HCT116 (cell line): ENCODE measurements at regions not wholly inside any gene's neighbourhood (a gene's known extent, or its start where the extent isn't known, plus 50 kb on each side); places are given as distances from the start of the nearest gene placed in this dataset.

Experiments
- ATAC-seq: fragments of 200-7000 bp; cut with Tn5 transposase; 2 replicates; pipeline ENCODE4 v1.9.1; 2020; ENCODE audit warnings: mild to moderate bottlenecking, moderate library complexity
- BruUV-seq: library from RNA; stranded (reverse); fragments of 400-500 nt; replicated peaks from 2 replicates; lab custom pipeline; 2021; lab: Mats Ljungman, UMichigan
- CTCF ChIA-PET: fragments of 300-600 bp; sonication (Branson Sonifier 250); formaldehyde crosslinking; loops from one replicate; lab custom pipeline; 2021; ENCODE audit warnings: antibody characterized with exemption; lab: Charles Lee
- POLR2A ChIA-PET: fragments of 300-600, 350-600 bp; sonication (Branson Sonifier 250); formaldehyde crosslinking; loops from one replicate; lab custom pipeline; 2021; ENCODE audit warnings: antibody characterized with exemption; lab: Charles Lee
- RAD21 ChIA-PET, 2 experiments: fragments of 300-600 bp; sonication (Branson Sonifier 250); formaldehyde crosslinking; loops; one replicate each; lab custom pipeline; 2023; ENCODE audit warnings: low total read pairs in 2 of 2; ENCODE audit not compliant: uncharacterized antibody in 2 of 2, unreplicated experiment in 2 of 2, low non-redundant PET in 1 of 2; lab: Charles Lee
- DNase-seq: peaks from one replicate; pipeline ENCODE4 v3.0.0-alpha.2; 2010; ENCODE audit warnings: low read depth, low spot score
- H2AFZ ChIP-seq: fragments of 200-600 bp; shearing (Covaris generic), sonication (generic); 2 replicates; pipeline ENCODE4 v1.6.1; 2017; ENCODE audit warnings: low read depth, mixed run types, mixed read lengths, antibody characterized with exemption, low read length; ENCODE audit not compliant: poor library complexity, severe bottlenecking
- H3K27ac ChIP-seq: 2 replicates; pipeline ENCODE4 v1.5.1; 2012; ENCODE audit warnings: low read depth, low read length
- H3K27me3 ChIP-seq: fragments of 200-600 bp; sonication (generic); 2 replicates; pipeline ENCODE4 v1.6.1; 2016; ENCODE audit warnings: mixed run types, low read length, mixed read lengths; ENCODE audit not compliant: insufficient read depth
- H3K36me3 ChIP-seq, 2 experiments: fragments of 200-500 bp in 1 of 2; fragments of 200-600 bp in 1 of 2; sonication (Bioruptor generic) in 1 of 2; sonication (generic) in 1 of 2; 2 replicates each; pipeline versions ENCODE4 v1.5.1 to v1.6.1; 2014 to 2016; ENCODE audit warnings: low read length in 2 of 2, inconsistent platforms in 1 of 2, mixed read lengths in 1 of 2, mixed run types in 1 of 2; ENCODE audit not compliant: insufficient read depth in 2 of 2, control insufficient read depth in 1 of 2
- H3K4me1 ChIP-seq, 2 experiments: fragments of 200-600 bp in 1 of 2; sonication (generic) in 1 of 2; 2 replicates each; pipeline versions ENCODE4 v1.5.1 to v1.6.1; 2012 to 2017; ENCODE audit warnings: low read length in 2 of 2, inconsistent platforms in 1 of 2, mild to moderate bottlenecking in 1 of 2, mixed read lengths in 1 of 2, mixed run types in 1 of 2, moderate library complexity in 1 of 2; ENCODE audit not compliant: insufficient read depth in 2 of 2, control insufficient read depth in 1 of 2
- H3K4me2 ChIP-seq: fragments of 200-600 bp; sonication (generic); 2 replicates; pipeline ENCODE4 v1.6.1; 2017; ENCODE audit warnings: mixed run types, low read length, mixed read lengths
- H3K4me3 ChIP-seq, 2 experiments: fragments of 200-600 bp in 1 of 2; sonication (generic) in 1 of 2; replicated peaks in 1 of 2; 2 replicates each; pipeline ENCODE4 v1.5.1; 2011 to 2016; ENCODE audit warnings: low read length in 2 of 2, control low read depth in 1 of 2, low read depth in 1 of 2, mild to moderate bottlenecking in 1 of 2, mixed read lengths in 1 of 2, mixed run types in 1 of 2
- H3K79me2 ChIP-seq: fragments of 200-600 bp; sonication (generic); 2 replicates; pipeline ENCODE4 v1.6.1; 2017; ENCODE audit warnings: mild to moderate bottlenecking, mixed run types, low read length, moderate library complexity, mixed read lengths; ENCODE audit not compliant: insufficient read depth
- H3K9ac ChIP-seq: fragments of 200-600 bp; sonication (generic); 2 replicates; pipeline ENCODE4 v1.6.1; 2016; ENCODE audit warnings: low read length, mixed read lengths
- H3K9me2 ChIP-seq: fragments of 200-600 bp; sonication (generic), shearing (Covaris generic); 2 replicates; pipeline ENCODE4 v1.6.1; 2017; ENCODE audit warnings: mixed run types, mild to moderate bottlenecking, moderate library complexity; ENCODE audit not compliant: insufficient read depth
- H3K9me3 ChIP-seq, 2 experiments: fragments of 200-500 bp in 1 of 2; fragments of 200-600 bp in 1 of 2; sonication (Bioruptor generic) in 1 of 2; sonication (generic) in 1 of 2; 2 replicates each; pipeline ENCODE4 v1.6.1; 2014 to 2017; ENCODE audit warnings: low read length in 2 of 2, mixed read lengths in 2 of 2, inconsistent platforms in 1 of 2, low read depth in 1 of 2, mild to moderate bottlenecking in 1 of 2, mixed run types in 1 of 2, moderate library complexity in 1 of 2; ENCODE audit not compliant: control insufficient read depth in 1 of 2, insufficient read depth in 1 of 2
- H4K20me1 ChIP-seq: fragments of 200-600 bp; sonication (generic), shearing (Covaris generic); 2 replicates; pipeline ENCODE4 v1.6.1; 2017; ENCODE audit warnings: mixed run types, mild to moderate bottlenecking, moderate library complexity; ENCODE audit not compliant: insufficient read depth
- EGR1 ChIP-seq: IDR thresholded peaks from 2 replicates; pipeline ENCODE4 v1.6.1; 2012; ENCODE audit warnings: low read depth
- ELF1 ChIP-seq: IDR thresholded peaks from 2 replicates; pipeline ENCODE4 v1.6.1; 2012; ENCODE audit warnings: low read depth, borderline replicate concordance
- EZH2phosphoT487 ChIP-seq: fragments of 200-600 bp; IDR thresholded peaks from 2 replicates; pipeline ENCODE4 v1.6.1; 2018; ENCODE audit warnings: antibody characterized with exemption, borderline replicate concordance
- FOSL1 ChIP-seq: IDR thresholded peaks from 2 replicates; pipeline ENCODE4 v1.6.1; 2012; ENCODE audit warnings: low read depth
- JUND ChIP-seq: IDR thresholded peaks from 2 replicates; pipeline ENCODE4 v1.6.1; 2012
- MAX ChIP-seq: IDR thresholded peaks from 2 replicates; pipeline ENCODE4 v1.6.1; 2012
- POLR2A ChIP-seq: IDR thresholded peaks from 2 replicates; pipeline ENCODE4 v1.7.0; 2011; ENCODE audit warnings: borderline replicate concordance; ENCODE audit not compliant: insufficient read depth, insufficient read length; ENCODE audit errors: extremely low read depth
- POLR2AphosphoS5 ChIP-seq: IDR thresholded peaks from 2 replicates; pipeline ENCODE4 v1.6.1; 2011; ENCODE audit warnings: mild to moderate bottlenecking, low read depth, low read length, moderate library complexity
- REST ChIP-seq: IDR thresholded peaks from 2 replicates; pipeline ENCODE4 v1.6.1; 2012; ENCODE audit warnings: low read depth
- SIN3A ChIP-seq: IDR thresholded peaks from 2 replicates; pipeline ENCODE4 v1.6.1; 2012; ENCODE audit warnings: low read depth
- SP1 ChIP-seq: IDR thresholded peaks from 2 replicates; pipeline ENCODE4 v1.6.1; 2012; ENCODE audit warnings: low read depth
- TCF7L2 ChIP-seq: IDR thresholded peaks from 2 replicates; pipeline ENCODE4 v1.7.0; 2011; ENCODE audit warnings: borderline replicate concordance, inconsistent platforms; ENCODE audit not compliant: insufficient read depth, insufficient read length; ENCODE audit errors: extremely low read depth
- ZFX ChIP-seq: fragments of 450-650 bp; IDR thresholded peaks from 2 replicates; pipeline ENCODE4 v1.6.1; 2017
- ZNF274 ChIP-seq: fragments of 200-500 bp; sonication (Bioruptor generic); IDR thresholded peaks from 2 replicates; pipeline ENCODE4 v1.6.1; 2014; ENCODE audit warnings: mild to moderate bottlenecking, low read depth, low read length, inconsistent platforms
- intact Hi-C: fragments of 100-400 bp; cut with micrococcal nuclease; formaldehyde crosslinking; loops from 2 replicates; pipeline ENCODE4 v1.10.0; 2022
- TF ChIP-seq, protein P1 (sequence below): IDR thresholded peaks from 2 replicates; pipeline ENCODE4 v1.6.1; 2012

GRCh38 chr3:178291574-178292370, 244.5 kb upstream of the KCNMB2 start (continued):
- TF ChIP-seq TCF7L2: no peak
- no peak for TF ChIP-seq EZH2phosphoT487

GRCh38 chr3:178295292-178295912, 240.8 kb upstream of the KCNMB2 start:
- no peak for TF ChIP-seq EGR1
- TF ChIP-seq ZNF274: no peak
- TF ChIP-seq POLR2AphosphoS5: no peak
- TF ChIP-seq POLR2A: no peak
- TF ChIP-seq SP1: no peak
- no peak for TF ChIP-seq JUND
- TF ChIP-seq MAX: no peak
- TF ChIP-seq SIN3A: no peak
- no peak for TF ChIP-seq FOSL1
- TF ChIP-seq, protein P1, sequence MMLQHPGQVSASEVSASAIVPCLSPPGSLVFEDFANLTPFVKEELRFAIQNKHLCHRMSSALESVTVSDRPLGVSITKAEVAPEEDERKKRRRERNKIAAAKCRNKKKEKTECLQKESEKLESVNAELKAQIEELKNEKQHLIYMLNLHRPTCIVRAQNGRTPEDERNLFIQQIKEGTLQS: no peak
- no peak for TF ChIP-seq TCF7L2
- TF ChIP-seq ZFX: no peak
- TF ChIP-seq ELF1: no peak
- TF ChIP-seq REST: no peak
- BruUV-seq: no TSS peak
- no peak overlapping the region for H3K27ac ChIP-seq
- ChIA-PET POLR2A (no interaction called here), RAD21 (no interaction called here), CTCF (no interaction called here)
- DNase-seq (no peak), ATAC-seq (no peak)
- no peaks in the 10 kb centered on the region for H3K9me3 ChIP-seq
- H3K4me2 ChIP-seq: no peak overlapping the region
- H3K36me3 ChIP-seq: no peaks in the 10 kb centered on the region
- H3K27me3 ChIP-seq: no peaks in the 10 kb centered on the region
- H3K9me2 ChIP-seq: no peaks in the 10 kb centered on the region
- H3K4me1 ChIP-seq: no peaks in the 10 kb centered on the region
- H2AFZ ChIP-seq: no peak overlapping the region
- H3K79me2 ChIP-seq: no peaks in the 10 kb centered on the region
- H3K4me3 ChIP-seq: no peak overlapping the region
- no peak overlapping the region for H3K9ac ChIP-seq
- H4K20me1 ChIP-seq: no peaks in the 10 kb centered on the region
- intact Hi-C loops: no loop called here
